Ishikawa (cell line): ENCODE measurements at regions not wholly inside any gene's neighbourhood (a gene's known extent, or its start where the extent isn't known, plus 50 kb on each side); places are given as distances from the start of the nearest gene placed in this dataset.

Source experiments
- CEBPB ChIP-seq: IDR thresholded peaks from 2 replicates; pipeline ENCODE4 v1.6.1; 2012
- CREB1 ChIP-seq: IDR thresholded peaks from 2 replicates; pipeline ENCODE4 v1.6.1; 2012; ENCODE audit warnings: low read depth
- EGR1 ChIP-seq: IDR thresholded peaks from 2 replicates; pipeline ENCODE4 v1.6.1; 2012
- EP300 ChIP-seq: IDR thresholded peaks from 2 replicates; pipeline ENCODE4 v1.6.1; 2012; ENCODE audit warnings: borderline replicate concordance
- FOXM1 ChIP-seq: IDR thresholded peaks from 2 replicates; pipeline ENCODE4 v1.6.1; 2012; ENCODE audit warnings: low read depth, borderline replicate concordance
- NFIC ChIP-seq: IDR thresholded peaks from 2 replicates; pipeline ENCODE4 v1.6.1; 2012
- RAD21 ChIP-seq: IDR thresholded peaks from 2 replicates; pipeline ENCODE4 v1.6.1; 2012; ENCODE audit warnings: low read depth
- TAF1 ChIP-seq: IDR thresholded peaks from 2 replicates; pipeline ENCODE4 v1.6.1; 2012; ENCODE audit warnings: low read depth, mild to moderate bottlenecking
- TCF12 ChIP-seq: IDR thresholded peaks from 2 replicates; pipeline ENCODE4 v1.6.1; 2012; ENCODE audit warnings: low read depth
- TEAD4 ChIP-seq: IDR thresholded peaks from 2 replicates; pipeline ENCODE4 v1.6.1; 2012
- YY1 ChIP-seq: IDR thresholded peaks from 2 replicates; pipeline ENCODE4 v1.6.1; 2012; ENCODE audit warnings: low read depth
- ZBTB7A ChIP-seq: IDR thresholded peaks from 2 replicates; pipeline ENCODE4 v1.6.1; 2012; ENCODE audit warnings: low read depth
- TF ChIP-seq, protein P1 (sequence below): IDR thresholded peaks from 2 replicates; pipeline ENCODE4 v1.6.1; 2012
- TF ChIP-seq, protein P2 (sequence below): IDR thresholded peaks from 2 replicates; pipeline ENCODE4 v1.6.1; 2012; ENCODE audit warnings: low read depth, mild to moderate bottlenecking
- TF ChIP-seq, protein P3 (sequence below): IDR thresholded peaks from 2 replicates; pipeline ENCODE4 v1.6.1; 2012

DNA sequence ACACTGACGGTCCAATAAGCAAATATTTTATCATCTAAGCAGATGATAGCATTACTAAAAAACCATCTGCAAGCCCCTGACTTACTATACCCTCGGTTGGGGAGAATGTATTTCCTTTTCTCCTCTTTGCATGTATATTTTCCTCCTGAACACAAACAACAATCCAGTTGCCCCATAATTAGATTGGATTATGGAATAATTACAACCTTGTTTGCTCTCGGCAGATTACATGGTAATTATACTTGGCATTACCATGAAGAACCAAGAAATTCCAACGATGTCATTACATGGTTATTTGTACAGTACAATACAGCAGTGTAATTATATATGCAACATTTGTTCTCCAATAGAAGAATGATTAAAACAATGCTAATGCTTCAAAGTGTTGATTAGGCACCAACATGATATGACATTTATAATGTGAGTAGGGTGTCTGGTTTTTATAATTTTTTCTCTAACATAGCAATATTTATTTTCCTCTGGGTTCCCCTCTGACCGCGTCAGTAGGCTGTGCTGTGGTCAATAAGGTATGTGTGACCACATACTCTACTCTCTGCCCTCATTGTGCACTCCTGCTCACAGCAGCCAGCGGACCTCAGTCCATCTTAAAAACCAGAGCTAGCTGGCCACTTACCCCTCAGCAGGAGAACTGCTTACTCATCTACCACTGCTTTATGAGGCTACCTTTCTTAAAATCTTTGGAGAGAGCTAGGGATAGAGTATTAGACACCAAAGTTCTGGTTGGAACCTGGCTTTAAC, 176.1 kb downstream of the INSIG2 start:
- TF ChIP-seq, protein P1, sequence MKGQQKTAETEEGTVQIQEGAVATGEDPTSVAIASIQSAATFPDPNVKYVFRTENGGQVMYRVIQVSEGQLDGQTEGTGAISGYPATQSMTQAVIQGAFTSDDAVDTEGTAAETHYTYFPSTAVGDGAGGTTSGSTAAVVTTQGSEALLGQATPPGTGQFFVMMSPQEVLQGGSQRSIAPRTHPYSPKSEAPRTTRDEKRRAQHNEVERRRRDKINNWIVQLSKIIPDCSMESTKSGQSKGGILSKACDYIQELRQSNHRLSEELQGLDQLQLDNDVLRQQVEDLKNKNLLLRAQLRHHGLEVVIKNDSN = no peak
- TF ChIP-seq CEBPB = no peak

DNA sequence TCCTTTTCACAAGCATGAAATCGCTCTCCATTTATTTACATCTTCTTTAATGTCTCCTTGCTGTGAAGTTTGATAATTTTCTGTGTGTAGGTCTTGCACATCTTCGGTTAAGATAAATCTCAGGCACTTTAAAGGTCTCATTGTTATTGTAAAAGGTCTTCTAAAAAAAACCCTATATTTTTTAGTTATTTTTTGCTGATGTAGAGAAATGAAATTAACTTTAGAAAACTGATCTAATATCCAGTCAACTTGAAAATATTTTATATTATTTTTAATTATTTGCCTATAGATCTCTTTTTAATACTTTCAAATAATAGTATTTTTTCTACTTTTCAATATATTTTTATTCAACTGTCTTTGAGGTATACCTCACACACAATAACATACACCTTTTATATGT, 169.4 kb downstream of the INSIG2 start:
- TF ChIP-seq YY1 (no peak), ZBTB7A (no peak), TAF1 (no peak), CEBPB (no peak), EGR1 (no peak), TCF12 (no peak), EP300 (no peak), FOXM1 (no peak)
- TF ChIP-seq, protein P2, sequence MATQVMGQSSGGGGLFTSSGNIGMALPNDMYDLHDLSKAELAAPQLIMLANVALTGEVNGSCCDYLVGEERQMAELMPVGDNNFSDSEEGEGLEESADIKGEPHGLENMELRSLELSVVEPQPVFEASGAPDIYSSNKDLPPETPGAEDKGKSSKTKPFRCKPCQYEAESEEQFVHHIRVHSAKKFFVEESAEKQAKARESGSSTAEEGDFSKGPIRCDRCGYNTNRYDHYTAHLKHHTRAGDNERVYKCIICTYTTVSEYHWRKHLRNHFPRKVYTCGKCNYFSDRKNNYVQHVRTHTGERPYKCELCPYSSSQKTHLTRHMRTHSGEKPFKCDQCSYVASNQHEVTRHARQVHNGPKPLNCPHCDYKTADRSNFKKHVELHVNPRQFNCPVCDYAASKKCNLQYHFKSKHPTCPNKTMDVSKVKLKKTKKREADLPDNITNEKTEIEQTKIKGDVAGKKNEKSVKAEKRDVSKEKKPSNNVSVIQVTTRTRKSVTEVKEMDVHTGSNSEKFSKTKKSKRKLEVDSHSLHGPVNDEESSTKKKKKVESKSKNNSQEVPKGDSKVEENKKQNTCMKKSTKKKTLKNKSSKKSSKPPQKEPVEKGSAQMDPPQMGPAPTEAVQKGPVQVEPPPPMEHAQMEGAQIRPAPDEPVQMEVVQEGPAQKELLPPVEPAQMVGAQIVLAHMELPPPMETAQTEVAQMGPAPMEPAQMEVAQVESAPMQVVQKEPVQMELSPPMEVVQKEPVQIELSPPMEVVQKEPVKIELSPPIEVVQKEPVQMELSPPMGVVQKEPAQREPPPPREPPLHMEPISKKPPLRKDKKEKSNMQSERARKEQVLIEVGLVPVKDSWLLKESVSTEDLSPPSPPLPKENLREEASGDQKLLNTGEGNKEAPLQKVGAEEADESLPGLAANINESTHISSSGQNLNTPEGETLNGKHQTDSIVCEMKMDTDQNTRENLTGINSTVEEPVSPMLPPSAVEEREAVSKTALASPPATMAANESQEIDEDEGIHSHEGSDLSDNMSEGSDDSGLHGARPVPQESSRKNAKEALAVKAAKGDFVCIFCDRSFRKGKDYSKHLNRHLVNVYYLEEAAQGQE = no peak
- TF ChIP-seq, protein P3, sequence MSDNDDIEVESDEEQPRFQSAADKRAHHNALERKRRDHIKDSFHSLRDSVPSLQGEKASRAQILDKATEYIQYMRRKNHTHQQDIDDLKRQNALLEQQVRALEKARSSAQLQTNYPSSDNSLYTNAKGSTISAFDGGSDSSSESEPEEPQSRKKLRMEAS = no peak
- TF ChIP-seq, protein P1 = no peak

DNA sequence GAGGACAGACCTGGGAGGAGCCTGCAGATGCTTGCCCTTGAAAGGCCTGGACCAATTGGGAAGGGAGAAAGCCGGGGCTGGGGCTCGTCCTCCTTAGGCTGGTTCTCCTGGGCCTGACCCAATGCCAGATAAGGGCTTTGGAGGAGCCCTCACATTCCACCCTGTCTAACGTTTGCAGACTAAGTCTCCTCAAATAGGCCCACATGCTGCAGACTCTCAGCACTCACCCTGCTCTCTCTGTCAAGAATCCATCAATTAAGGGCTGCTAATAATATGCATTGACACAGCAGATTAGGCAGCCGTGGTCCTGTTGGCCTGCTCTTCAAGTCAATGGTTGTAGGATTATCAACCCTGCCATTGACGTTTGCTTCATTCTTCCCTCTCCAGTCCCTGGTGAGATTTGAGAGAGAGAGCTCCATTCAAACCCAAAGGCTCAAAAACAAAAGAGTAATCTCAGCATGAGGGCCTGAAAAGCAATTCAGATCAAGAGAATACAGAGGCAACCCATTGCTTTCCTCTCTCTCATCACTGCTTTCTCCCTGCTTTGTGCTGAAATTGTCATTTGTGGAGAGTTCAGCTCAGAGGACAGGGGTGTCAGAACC, 167.6 kb downstream of the INSIG2 start:
- TF ChIP-seq ZBTB7A = no peak
- TF ChIP-seq, protein P2 = no peak
- TF ChIP-seq EGR1 = no peak
- no peak for TF ChIP-seq YY1
- TF ChIP-seq FOXM1 = no peak
- no peak for TF ChIP-seq CEBPB
- no peak for TF ChIP-seq TAF1
- TF ChIP-seq CREB1 = no peak
- TF ChIP-seq, protein P1 = no peak
- TF ChIP-seq NFIC = no peak
- TF ChIP-seq RAD21 = no peak
- TF ChIP-seq, protein P3 = no peak
- no peak for TF ChIP-seq TCF12
- TF ChIP-seq EP300 = no peak
- TF ChIP-seq TEAD4 = no peak

DNA sequence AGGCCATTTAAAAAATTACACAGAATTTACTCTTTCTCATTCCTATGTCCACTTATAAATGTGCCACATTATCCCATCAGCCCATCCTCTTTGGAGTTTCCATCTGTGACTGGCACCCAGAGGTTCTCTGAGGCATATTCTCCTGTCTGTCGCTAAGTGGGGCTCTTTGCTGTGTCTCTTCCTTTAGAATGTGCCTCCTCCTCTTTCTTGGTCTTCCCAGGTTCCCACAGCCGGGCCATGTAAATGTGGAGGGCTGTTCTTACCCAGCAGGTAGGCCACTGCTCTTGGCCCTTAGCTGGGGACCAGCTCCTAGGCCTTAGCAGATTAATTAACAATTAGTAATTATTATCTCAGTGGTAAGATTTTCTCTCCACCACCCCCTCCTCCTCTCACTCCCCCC, 167.0 kb downstream of the INSIG2 start:
- TF ChIP-seq, protein P3 = no peak
- TF ChIP-seq RAD21 (no peak), CREB1 (no peak), NFIC (no peak), FOXM1 (no peak), TCF12 (no peak), EGR1 (no peak), TEAD4 (no peak), EP300 (no peak), CEBPB (no peak)
- TF ChIP-seq, protein P1 = no peak
- TF ChIP-seq, protein P2 = no peak
